Mesenteric fat pad (tissue), 1 donor: ENCODE measurements at regions not wholly inside any gene's neighbourhood (a gene's known extent, or its start where the extent isn't known, plus 50 kb on each side); places are given as distances from the start of the nearest gene placed in this dataset.
"Not testable (repeated sequence)": the region's sequence is repeated elsewhere in the genome, so short reads cannot be mapped to it uniquely, and the experiment has no call there.

Experiments used
- DNase-seq: peaks from one replicate; pipeline ENCODE4 v3.0.0-alpha.2; 2020; ENCODE audit warnings: low spot score
- donor health status: DM: yes; HTN: yes; CAD: no.

DNA sequence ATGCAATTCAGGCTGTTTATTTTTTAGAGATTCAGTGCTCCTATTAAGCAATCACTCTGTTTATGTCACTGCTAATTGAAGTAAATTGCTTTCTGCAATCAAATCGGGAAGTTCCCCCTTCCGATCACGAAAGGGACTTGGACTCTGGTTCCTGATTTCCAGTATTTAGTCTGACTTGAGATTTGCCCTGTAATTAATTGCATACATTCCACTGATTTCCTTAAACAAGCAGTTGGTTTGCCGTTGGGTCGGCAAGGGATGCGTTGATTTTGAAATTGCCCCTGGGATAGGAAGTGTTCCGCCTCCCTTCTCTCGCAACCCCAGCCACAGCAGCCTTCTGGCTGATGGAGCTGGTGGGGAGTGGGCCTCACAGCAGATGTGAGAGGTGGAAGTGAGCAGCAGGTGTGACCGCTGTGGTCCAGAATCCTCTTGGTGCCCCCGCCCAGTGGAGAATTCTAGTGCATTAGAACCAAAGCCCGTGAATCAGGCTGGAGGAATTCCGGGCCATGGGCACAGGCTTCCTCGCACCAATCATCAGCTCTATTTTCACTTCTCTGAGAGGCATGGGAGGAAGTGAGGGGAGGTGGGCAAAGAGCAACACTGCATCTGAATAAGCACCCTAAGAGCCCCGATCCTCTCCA lies 102.5 kb downstream of the SPRY4 start:
- no peak for DNase-seq

DNA sequence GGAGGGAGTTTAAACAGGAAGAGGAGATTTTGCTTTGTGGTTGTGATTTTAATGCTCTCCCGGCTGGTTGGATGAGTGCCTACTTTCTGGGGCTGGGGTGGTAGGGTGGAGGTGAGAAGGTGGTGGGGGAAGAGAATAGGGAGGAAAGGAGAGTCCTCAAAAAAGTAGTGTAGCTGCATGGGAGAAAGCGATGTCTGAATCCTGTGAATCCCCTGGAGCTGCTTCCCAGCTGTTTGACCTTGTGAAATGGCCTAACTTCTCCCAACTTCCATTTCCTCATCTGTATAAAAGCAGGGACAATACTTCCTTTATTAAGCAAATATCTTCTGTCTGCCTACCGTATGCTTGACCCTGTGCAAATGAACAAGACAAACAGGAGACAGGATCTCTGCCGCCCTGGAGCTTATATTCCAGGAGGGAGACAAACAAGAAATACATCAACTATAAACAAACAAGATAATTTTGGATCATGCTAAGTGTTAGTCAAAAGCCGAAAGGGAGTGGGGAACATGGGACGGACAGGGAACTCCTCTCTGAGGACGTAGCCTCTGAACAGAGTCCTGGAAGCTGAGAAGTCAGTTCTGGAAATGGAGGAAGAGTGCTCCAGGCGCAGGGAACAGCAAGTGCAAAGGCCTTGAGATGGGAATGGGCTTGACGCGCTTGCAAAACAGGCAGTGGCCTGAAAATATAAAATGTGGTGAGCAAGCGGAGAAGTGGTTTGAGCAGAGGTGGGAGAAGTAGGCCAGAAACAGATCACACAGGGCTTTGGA lies 103.5 kb downstream of the SPRY4 start:
- peak; percentile 8 for DNase-seq

- DNase-seq = no peak
Observed at GRCh38 chr5:142219146-142219545, 105.7 kb downstream of the SPRY4 start.

GRCh38 chr5:142216931-142217330 lies 107.9 kb downstream of the SPRY4 start:
- DNase-seq = no peak

- no peak for DNase-seq
Observed at GRCh38 chr5:142215915-142216681, 107.5 kb downstream of the NDFIP1 start.

DNA sequence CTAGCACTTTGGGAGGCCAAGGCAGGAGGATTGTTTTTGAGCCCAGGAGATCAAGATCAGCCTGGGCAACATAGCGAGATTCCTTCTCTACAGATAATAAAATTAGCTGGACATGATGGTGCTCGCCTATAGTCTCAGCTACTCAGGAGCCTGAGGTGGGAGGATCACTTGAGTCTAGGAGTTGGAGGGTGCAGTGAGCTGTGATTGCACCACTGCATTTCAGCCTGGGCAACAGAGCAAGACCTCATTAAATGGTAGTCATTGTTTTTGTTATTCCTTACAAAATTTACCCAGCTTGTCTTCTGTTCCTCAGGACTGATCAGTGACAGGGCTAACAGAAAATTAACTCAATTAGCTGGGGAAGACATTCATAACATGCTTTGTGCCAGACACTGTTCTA lies 104.5 kb downstream of the NDFIP1 start:
- DNase-seq = no peak

DNA sequence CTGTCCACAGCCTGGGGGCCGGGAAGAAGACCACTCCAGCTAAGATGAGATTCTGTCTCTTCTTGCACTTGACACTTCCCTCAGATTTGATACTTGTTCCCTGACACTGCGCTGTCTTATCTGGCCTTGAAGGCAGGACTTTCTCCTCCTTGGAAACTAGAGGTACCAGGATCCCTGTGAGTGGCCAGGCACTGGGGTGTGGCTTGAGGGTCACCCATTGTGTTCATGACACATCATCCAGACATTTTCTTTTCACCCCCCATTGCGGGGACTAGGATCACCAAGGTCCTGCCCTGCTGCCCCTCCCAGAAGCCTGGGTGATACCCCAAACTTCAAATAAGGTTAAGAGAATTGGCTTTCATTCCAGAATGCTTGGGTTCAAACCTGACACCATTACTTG lies 103.3 kb downstream of the NDFIP1 start:
- DNase-seq = no peak

GRCh38 chr5:142210864-142211412 lies 102.4 kb downstream of the NDFIP1 start:
- DNase-seq = no peak

- no peak for DNase-seq
Observed at GRCh38 chr5:142210011-142210410, 101.4 kb downstream of the NDFIP1 start.

DNA sequence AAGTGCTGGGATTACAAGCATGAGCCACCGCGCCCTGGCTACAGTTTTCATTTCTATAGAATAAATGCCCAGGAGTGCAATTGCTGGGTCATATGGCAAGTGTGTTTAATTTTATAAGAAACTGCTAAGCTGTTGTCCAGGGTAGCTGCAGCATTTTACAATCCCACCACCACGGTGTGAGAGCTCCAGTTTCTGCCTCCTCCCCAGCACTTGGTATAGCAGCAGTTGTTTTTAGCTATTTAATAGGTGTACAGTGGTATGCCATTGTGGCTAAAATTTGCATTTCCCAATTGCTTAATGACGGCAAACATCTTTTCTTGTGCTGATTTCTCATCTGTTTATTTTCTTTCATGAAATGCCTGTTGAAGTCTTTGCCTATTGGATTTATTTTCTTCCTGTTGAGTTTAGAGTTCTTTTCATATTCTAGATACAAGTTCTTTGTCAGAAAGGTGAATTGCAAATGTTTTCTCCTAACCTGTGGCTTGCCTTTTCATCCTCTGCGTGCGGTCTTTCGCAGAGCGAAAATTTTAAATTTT lies 100.3 kb downstream of the NDFIP1 start:
- DNase-seq = no peak

GRCh38 chr5:142208244-142208643 lies 99.7 kb downstream of the NDFIP1 start:
- DNase-seq = not testable (repeated sequence)

DNA sequence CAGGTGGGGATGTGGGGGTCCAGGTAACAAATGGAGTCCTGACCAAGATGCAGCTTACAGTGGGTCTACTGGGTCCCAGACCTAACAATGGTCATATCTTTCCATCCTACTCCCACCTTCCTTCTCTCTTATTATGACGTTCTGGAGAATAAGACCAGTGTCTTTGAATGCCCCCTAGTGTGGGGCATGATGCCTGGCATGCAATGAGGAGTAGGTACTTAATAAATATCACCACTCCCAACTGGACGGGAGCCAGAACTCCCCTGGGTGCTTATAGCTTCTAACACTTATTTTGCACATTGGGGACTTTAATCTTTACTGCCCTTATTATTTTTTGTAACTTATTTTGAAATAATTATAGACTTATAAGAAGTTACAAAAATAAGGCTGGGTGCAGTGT lies 98.2 kb downstream of the NDFIP1 start:
- no peak for DNase-seq

- DNase-seq = no peak
Observed at GRCh38 chr5:142204219-142204618, 95.6 kb downstream of the NDFIP1 start.
